ENCODE measurements at regions not wholly inside any gene's neighbourhood (a gene's known extent, or its start where the extent isn't known, plus 50 kb on each side); places are given as distances from the start of the nearest gene placed in this dataset.

DNA sequence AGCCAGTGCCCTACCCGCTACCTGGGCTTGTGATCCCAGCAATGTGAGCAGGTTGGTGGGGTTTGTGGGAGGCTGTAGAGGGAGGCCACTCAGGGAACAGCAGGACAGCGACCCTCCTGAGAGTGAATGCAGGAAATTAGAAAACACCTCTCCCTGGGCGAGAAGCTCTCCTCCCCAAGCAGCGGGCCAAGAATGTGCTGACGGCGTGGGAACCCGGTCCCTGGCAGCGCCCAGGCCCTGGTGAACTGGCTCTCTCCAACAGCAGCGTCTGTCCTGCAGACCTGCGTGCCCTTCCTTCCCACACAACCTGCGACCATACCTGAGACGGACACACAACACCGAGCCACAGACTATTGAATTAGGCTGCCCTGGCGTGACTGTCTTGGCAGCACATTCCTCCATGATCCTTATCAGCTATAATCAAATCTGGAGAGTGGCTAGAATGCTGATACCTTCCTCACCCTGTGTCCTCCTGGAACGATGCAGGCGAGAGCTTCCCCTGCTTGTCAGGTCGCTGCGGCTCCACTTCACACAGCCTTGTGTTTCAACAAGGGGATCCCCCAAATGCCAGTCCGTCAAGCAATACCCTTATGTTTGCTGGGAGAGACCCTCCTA is 114.8 kb upstream of the GSC start:
- H3K4me1 ChIP-seq = no peaks in the 10 kb centered on the region
- no peaks in the 10 kb centered on the region for H3K9me3 ChIP-seq
- no peaks in the 10 kb centered on the region for H3K36me3 ChIP-seq
- no peaks in the 10 kb centered on the region for H3K27me3 ChIP-seq
- TF ChIP-seq POLR2A (IDR thresholded peaks at IDR 0.05) = no peak
- TF ChIP-seq, protein P1, sequence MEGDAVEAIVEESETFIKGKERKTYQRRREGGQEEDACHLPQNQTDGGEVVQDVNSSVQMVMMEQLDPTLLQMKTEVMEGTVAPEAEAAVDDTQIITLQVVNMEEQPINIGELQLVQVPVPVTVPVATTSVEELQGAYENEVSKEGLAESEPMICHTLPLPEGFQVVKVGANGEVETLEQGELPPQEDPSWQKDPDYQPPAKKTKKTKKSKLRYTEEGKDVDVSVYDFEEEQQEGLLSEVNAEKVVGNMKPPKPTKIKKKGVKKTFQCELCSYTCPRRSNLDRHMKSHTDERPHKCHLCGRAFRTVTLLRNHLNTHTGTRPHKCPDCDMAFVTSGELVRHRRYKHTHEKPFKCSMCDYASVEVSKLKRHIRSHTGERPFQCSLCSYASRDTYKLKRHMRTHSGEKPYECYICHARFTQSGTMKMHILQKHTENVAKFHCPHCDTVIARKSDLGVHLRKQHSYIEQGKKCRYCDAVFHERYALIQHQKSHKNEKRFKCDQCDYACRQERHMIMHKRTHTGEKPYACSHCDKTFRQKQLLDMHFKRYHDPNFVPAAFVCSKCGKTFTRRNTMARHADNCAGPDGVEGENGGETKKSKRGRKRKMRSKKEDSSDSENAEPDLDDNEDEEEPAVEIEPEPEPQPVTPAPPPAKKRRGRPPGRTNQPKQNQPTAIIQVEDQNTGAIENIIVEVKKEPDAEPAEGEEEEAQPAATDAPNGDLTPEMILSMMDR (IDR thresholded peaks at IDR 0.05) = no peak
- DNase-seq = peak in 1 of 2 donors; percentile 4
- WGBS, 2 donors = 44 to 77% methylated on average over 5 to 19 of the region's 19 CpGs
- no peak overlapping the region for H3K27ac ChIP-seq
- H3K4me3 ChIP-seq (replicated peaks in 1 of 3) = no peak overlapping the region
- intact Hi-C loops (cut with DNase I) = no loop called here

DNA sequence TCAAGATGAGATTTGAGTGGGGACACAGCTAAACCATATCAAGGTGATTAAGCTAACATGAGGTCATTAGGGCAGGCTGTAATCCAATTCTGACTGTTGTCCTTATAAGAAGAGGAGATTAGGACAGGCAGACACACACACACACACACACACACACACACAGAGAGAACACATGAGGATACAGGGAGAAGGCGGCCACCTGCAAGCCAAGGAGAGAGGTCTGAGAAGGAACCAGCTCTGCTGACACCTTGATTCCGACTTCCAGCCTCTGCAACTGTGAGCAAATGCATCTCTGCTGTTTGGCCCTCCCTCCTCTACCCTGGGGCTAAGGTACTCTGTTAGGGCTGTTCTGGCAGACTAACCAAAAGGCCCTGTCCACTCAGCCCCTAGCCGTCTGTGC is 112.5 kb upstream of the GSC start:
- WGBS, 2 donors = 84 to 89% methylated on average over 3 of the region's 3 CpGs
- TF ChIP-seq POLR2A (IDR thresholded peaks at IDR 0.05) = no peak
- TF ChIP-seq, protein P1 (IDR thresholded peaks at IDR 0.05) = no peak

DNA sequence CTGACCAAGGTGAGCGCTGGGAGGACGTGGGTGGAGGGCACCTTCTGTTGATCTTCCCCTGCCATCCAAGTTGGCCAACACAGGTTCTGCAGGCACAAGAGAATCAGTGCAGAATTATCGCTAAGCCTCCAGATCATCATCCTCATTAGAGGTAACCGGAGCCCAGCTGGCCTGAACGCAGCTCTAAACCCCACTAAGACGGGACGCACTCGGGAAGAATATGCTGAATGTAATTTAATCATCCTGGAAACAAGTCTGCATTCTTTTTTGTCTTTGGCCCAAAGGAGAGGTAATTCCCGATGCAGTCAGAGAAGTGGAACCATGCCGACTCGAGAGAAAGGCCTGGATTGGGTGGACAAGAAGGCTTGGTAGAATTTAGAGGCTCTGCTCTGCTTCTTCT is 111.0 kb upstream of the GSC start:
- WGBS, 2 donors = 85 to 86% methylated on average over 11 of the region's 11 CpGs
- TF ChIP-seq, protein P1 (IDR thresholded peaks at IDR 0.05) = no peak
- TF ChIP-seq POLR2A (IDR thresholded peaks at IDR 0.05) = no peak
- intact Hi-C loops (cut with DNase I) = no loop called here
- Histone ChIP-seq H3K36me3 (no peaks in the 10 kb centered on the region), H3K4me3 (replicated peaks in 1 of 3) (no peak overlapping the region), H3K9me3 (no peaks in the 10 kb centered on the region), H3K27ac (no peak overlapping the region), H3K4me1 (no peaks in the 10 kb centered on the region), H3K27me3 (no peaks in the 10 kb centered on the region)
- DNase-seq = no peak

More for the DNA sequence above, 112.5 kb upstream of the GSC start:
- H3K27me3 ChIP-seq = no peaks in the 10 kb centered on the region
- no peaks in the 10 kb centered on the region for H3K9me3 ChIP-seq
- no peak overlapping the region for H3K4me3 ChIP-seq (replicated peaks in 1 of 3)
- intact Hi-C loops (cut with DNase I) = no loop called here
- no peaks in the 10 kb centered on the region for H3K4me1 ChIP-seq
- no peak for DNase-seq
- H3K27ac ChIP-seq = no peak overlapping the region
- H3K36me3 ChIP-seq = no peaks in the 10 kb centered on the region

DNA sequence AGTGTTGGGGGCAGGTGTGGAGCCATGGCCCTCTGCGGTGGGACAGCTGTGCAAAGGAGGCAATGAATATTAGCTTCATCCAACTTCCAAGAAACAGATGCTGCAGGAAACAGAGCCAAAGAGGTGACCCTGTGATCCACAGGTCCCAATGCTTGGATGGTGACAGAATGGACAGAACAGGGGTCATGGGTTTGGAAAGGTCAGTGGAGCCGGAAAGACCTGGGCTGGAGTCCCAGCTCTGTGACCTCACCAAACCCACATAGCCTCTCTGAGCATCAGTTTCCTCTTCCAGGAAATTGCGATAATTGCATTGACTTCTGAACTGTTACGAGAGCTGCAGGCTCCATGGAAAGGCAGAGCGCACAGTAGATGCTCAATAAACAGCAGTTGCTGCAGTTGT is 110.2 kb upstream of the GSC start:
- no peaks in the 10 kb centered on the region for H3K36me3 ChIP-seq
- intact Hi-C loops (cut with DNase I) = no loop called here

DNA sequence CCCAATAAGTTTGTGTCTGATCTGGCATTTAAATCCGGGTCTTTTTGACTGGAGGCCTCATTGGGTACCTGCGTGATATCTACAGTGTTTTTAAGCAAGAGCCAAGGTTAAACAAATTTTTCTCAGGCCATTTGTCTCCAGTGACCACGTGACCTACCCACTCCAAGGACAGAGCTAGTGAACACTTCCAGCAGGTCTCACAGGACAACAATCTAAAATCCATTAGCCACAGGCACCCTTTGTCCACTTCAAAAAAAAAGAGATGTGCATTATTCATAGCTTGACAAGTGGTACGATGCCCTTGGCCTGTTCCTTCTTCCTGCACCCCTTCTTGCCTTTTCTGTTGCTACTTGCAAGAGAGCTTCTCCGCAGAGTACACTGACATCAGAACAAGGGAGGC is 109.6 kb upstream of the GSC start:
- intact Hi-C loops (cut with DNase I) = no loop called here
- H3K27ac ChIP-seq = no peak overlapping the region
- no peak overlapping the region for H3K4me3 ChIP-seq (replicated peaks in 1 of 3)
- peak in 1 of 2 donors; percentile 6 for DNase-seq
- H3K27me3 ChIP-seq = no peaks in the 10 kb centered on the region
- H3K4me1 ChIP-seq = no peaks in the 10 kb centered on the region
- TF ChIP-seq POLR2A (IDR thresholded peaks at IDR 0.05) = no peak
- TF ChIP-seq, protein P1 (IDR thresholded peaks at IDR 0.05) = no peak
- no peaks in the 10 kb centered on the region for H3K36me3 ChIP-seq
- no peaks in the 10 kb centered on the region for H3K9me3 ChIP-seq
- 46 to 57% methylated on average over 5 of the region's 5 CpGs for WGBS, 2 donors

More for the DNA sequence above, 110.2 kb upstream of the GSC start:
- Histone ChIP-seq H3K9me3 (no peaks in the 10 kb centered on the region), H3K27ac (no peak overlapping the region), H3K4me3 (replicated peaks in 1 of 3) (no peak overlapping the region), H3K27me3 (no peaks in the 10 kb centered on the region), H3K4me1 (no peaks in the 10 kb centered on the region)
- TF ChIP-seq POLR2A (IDR thresholded peaks at IDR 0.05) = no peak
- TF ChIP-seq, protein P1 (IDR thresholded peaks at IDR 0.05) = no peak
- DNase-seq = no peak
- WGBS, 2 donors = 65 to 92% methylated on average over 5 of the region's 5 CpGs

Data from thyroid gland (tissue), 4 donors.